NCI-H2107 treated with DMSO at 0.1 percent for 48 hours (cell line): ENCODE measurements at regions not wholly inside any gene's neighbourhood (a gene's known extent, or its start where the extent isn't known, plus 50 kb on each side); places are given as distances from the start of the nearest gene placed in this dataset.

ENCODE experiments used
- DNase-seq: peaks from one replicate; lab custom pipeline; 2025; ENCODE audit not compliant: unreplicated experiment; lab: John Stamatoyannopoulos, UW

DNA sequence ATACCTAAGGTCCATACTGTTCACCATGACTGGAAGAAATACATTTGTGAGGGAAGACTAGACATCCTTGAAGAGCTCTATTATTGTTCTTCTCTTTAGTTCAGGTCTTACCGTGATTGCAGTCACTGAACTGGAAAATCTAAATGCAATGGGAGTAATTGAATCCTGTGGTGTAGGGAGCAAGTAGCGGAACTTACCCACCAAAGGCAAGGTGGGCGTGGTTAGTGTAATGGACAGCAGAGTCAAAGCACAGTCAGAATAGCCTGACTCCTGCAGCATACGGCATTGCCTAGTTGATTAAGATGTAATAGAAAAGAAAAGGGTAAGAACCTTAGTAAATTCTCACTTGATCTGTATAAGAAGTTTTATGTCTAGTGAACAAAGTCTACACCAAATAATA lies 679.7 kb upstream of the EPHA7 start:
- DNase-seq, result no peak

DNA sequence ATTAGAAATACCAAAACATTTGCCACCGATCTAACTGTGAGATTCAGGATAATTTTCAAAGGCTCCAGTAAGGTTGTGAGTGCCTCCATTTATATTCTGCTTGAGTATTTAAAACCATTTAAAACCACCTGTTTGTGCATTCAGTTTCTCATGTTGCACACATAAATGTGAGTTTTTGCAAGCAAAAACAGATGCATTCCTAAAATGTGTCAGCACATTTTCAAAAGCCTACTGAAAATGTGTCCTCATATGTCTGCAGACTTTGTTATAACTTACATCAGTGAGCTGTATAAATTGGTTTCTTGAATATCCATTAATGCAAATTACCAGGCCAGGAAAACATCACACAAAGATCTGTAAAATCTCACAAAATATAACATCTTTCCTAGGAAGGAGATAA lies 676.6 kb upstream of the EPHA7 start:
- no peak for DNase-seq

DNA sequence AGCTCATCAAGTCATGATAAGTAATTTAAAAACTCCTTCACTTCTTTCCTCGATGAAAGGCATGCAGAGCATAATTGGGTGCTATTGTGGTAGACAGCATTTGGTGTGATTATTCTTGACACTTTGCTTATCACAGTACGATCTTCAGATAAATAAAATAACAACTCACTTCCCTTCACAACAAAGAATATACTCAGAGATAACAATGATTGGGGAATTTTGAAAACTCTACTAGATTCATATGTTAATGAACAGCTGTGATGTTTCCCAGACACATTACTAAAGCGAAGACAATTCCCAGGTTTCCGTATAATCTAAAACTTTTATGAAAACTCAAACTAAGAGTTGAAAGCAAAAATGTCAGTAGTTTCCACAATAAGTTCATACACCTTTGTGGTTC lies 670.6 kb upstream of the EPHA7 start:
- DNase-seq, result no peak

DNA sequence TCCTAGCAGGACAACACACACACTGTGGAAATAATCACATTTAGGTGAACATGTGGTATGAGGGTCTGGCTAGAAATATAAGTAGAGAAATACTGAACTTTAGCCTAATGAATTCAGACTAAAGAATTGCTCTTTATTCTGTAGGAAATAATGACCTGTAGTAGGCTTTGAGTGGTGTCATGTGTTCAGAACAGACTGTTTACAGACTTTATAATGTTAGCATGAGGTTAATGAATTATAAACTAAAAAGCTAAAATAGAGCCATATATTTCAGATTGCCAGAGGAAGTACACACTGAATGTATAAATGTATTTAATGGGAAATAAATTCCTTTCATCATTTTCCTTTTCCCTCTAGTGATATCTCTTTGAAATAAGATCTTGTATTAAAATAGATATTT lies 669.5 kb upstream of the EPHA7 start:
- no peak for DNase-seq

DNA sequence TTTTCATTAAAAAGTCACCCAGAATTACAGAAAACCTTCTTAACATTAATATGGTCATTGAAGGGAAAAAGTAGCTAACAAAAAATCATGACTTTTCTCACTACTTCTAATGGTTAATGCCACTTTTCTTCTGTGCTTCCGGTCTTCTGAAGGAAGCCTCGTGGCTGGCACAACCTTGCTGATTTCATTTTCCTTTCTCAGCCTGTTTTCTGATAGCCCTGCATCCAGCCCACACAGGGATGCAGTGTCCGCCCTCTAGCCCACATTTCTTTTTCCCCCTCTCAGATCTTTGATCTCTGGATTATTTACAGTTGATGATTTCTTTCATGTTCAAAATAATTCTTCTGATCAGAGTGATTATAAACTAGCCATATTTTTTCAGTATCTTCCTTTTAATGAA lies 655.4 kb upstream of the EPHA7 start:
- no peak for DNase-seq

DNA sequence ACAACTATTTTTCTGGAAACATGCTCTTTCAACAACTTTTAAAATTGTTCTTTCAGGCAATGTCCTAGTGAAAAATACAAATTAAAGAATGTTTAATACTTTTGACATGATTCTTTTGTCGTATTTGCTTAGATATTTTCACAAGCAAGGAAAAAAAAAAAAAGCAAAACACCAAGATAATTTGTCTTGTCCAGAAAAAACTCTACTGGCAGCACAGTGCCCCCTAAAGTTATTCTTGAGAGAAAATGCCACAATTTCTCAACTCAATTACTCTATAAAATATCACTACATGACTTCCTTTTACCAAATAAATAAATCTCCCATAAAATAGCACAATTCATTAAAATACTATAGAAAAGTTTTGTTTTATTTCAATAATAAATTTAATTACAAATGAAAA lies 652.5 kb upstream of the EPHA7 start:
- DNase-seq, result no peak

DNA sequence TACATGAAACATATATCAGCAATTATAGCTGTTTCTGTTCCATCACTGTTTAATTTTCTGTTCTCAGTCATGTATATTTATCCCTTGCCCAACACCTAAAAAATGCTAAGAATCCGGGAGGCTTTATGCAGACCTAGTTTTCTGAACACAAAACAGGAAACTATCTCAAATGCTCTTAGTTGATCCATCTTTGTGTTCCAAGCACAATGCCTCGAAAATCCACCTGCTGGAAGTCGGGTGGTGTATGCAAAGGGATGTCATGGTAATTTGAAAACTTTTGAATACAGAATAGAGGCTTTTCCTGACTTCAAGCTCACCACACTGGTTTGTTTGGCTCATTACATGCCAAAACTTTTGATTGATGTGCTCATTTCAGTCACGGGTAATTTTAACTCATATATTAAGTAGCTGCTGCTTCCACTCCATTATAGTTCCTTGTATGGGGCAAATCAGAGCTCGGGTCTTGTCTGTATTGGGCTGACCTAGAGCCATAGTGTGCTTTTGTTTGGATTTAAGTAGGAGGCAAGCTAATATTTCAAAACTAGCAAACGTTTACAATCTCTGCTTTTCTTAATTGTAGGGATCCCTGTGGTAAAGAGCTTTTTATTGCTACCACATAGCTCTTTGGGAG lies 646.5 kb upstream of the EPHA7 start:
- no peak for DNase-seq

DNA sequence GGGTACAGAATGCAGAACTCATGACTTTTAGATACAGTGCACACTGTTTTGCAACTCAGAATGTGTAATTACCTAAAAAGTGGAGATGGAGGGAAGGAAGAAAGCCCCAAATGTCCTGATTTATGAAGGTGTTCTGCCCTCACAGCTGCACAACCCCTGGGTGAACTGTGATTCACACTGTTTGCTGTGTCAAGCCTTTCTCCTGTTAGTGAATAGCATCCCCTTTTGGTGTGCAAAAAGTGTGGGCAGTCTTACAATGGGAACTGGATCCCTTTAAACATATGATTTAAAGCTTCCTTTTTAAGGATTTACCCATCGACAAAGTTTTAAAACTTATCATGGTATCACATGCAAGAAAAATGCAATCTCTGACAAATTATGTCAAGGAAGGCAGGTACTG lies 633.4 kb upstream of the EPHA7 start:
- no peak for DNase-seq

DNA sequence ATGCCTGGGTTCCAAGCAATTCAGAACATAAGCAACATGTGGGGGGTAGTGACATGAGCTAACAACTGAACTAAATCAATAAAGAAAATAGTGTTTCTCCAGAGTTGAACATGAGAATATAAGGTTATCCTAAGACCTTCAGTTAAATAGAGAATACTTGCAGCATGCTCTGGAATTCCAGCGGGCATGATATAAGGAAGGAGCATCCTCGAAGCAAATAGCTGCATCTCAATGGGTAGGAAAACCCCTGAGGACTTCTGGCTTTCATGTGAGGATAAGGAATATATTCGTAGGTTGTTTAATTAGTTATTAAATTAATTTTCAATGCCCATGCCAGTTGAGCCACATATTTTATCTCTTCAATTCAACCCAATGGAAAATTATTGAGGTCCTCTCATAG lies 631.2 kb upstream of the EPHA7 start:
- no peak for DNase-seq

DNA sequence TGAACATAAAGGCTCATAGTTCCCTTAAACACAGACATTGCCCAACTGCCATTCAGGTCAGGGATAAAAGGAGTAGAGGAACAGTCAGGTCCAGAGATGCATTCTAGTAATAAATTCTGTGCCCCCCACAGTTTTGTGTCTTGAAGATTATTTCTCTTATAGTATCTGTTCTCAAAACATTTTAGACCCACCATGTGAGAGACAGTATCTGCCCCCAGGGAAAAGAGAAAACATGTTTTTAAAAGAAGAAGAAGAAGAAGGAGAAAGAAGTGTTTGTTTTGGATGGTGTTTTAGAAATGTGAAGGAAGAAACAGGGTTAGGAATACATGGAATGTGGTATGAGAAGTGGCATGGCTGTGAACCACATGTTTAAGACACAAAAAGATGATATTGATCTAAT lies 629.6 kb upstream of the EPHA7 start:
- no peak for DNase-seq

DNA sequence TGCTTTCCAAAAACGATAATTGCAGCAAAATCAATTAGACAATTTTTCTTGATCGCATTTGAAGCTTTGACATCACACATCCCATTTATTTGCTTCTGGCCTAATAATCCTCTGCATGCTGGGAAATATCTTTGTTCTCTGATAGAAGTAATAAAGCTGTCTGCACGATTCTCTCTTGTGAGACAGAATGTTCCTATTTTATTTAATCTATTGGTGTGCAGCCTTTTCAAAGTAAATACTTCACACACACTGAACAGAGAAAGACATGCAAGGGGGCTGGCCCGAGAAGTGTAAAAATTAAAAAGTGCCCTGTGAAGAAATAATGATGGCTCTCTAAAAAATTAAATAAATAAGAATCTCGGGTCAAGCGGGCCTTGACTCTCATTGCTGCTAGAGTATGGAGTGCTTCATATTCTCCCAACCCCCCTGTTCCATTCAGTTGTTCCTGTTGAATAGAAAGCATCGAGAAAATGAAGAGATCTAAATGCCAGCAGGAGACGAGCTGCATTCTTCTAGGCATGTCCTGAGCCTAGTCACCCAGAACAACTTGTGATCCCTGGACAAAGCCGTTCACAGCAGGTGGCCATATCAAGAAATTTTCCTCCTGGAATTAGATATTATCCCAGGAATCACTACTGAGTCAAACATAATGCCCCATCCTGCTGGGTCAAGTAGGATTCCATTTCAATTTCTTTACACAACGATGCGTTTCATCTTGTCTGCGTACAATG lies 625.9 kb upstream of the EPHA7 start:
- no peak for DNase-seq

DNA sequence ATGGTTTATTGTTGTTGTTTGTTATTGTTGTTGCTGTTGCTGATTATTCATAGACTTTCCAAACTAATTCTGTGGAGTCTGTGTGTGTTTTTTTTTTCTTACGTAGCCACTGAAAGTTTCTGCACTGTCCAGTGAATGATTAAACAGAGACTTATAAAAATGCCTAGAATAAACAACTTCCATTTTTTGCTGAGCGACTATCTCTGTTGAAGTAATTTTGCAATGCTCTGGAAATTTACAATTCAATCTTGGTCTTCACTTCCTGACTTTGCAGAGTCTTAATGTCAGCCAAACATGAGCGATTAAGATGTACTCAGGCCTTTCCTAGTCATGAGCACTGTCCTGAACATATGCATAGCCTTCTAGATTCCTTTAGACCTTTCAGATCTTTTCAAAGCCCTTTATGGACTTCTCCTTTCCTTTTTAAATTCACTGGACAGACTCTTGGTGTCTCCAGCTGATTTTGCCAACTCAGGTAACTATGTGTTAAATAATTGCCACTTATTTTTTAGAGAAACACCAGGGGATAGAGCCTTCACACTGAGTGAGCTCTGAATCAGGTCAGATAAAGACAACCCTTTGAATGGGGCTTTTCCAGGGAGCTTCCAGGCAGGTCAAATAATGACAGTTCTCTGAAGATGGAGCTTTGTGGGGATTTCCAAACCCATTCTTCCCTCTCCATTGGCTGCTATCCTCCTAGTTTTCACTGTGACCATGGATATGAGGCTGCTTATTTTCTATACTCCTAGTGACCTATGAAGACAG lies 622.8 kb upstream of the EPHA7 start:
- no peak for DNase-seq

DNA sequence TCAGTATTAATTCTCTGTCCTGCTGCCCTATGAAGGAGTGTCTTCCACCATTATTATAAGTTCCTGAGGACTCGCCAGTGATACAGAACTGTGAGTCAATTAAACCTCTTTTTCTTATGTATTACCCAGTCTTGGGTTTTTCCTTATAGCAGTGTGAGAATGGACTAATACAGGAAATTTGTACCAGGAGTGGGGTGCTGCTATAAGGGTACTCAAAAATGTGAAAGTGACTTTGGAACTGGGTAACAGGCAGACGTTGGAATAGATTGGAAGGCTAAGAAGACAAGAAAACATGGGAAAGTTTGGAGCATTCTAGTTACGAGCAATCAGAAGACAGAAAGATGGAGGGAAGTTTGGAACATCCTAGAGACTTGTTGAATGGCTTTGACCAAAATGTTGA lies 616.7 kb upstream of the EPHA7 start:
- no peak for DNase-seq

DNA sequence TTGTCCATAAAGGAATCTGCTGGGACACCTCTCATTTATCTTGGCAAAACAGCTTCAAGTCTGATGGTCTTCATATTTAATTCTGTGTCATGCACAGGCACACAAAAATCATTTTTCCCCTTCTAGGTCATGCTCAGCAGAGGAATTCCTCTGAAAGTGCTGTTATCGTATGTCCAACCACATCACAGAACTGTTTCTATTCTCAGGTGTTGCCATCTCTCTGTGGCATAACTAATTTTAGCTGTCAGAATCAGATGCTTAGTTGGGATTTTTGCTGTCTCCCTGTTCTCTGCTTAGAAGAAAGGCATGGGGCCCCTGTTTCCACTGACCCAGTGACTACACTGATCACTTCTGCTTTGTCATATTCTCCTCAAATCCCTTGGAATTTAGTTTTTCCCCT lies 608.0 kb upstream of the EPHA7 start:
- DNase-seq, result no peak

DNA sequence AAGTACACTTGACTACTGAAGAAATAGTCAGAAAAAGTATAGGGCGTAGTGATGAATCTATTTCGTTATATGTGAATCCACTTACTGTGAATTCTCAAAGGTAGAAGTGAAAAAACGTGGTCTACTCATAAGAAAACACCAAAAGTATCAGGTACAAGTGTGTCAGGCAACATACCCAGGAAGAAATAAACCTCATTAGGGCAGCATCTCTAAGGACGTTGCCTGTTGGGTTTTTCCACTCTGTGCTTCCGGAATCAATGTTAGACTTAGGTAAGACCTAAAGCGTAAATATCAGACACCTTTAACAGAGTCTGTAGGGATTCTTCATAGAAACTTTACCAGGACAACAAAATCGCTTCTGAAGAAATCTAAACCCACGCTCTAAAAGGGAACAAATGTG lies 607.2 kb upstream of the EPHA7 start:
- DNase-seq, result no peak

DNA sequence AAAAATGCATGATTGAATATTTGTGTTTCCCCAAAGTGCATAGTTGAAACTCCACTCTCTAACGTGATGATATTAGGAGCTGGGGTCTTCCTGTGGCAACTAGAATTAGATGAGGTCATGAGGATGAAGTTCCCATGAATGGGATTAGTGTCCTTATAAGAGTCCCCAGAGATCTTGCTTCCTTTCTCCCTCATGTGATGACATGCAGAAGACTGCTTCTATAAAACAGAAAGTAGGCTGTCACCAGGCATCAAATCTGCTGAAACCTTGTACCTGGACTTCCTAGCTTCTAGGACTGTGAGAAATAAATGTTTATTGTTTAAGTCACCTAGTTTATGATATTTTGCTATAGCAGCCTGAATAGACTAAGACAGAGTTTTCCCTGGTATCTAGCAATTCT lies 586.5 kb upstream of the EPHA7 start:
- DNase-seq, result no peak

DNA sequence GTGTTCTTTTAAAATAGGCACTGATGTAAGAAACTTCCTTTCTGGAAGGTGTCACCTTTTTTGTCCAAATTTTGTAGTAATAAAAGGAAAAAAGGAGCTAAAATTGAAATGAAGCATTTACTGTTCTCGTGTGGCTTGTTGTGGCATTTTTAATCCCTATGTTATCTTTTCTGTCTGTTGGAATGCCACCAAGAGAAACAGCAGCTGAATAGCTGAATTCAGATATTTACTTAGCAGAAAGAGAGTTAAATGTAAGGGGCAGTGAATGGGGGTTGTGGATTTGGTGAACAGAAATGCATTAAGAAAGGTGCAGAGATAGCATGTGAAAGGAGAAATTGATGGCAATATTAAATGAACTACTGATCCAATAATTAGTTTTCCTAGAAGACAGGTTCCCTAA lies 573.6 kb upstream of the EPHA7 start:
- DNase-seq, result no peak

DNA sequence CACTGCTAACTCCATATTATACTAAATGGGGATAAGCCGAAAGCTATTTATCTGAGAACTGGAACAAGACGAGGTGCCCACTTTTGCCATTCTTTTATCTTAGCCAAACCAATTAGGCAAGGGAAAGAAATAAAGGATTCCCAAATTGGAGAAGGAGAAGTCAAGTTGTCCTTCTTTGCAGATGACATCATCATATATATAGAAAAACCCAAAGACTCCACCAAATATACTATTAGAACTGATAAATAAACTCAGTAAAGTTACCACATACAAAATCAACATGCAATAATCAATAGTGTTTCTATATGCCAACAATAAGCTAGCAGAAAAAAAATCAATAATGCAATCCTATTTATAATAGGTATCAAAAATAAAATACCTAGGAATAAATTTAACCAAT lies 570.3 kb upstream of the EPHA7 start:
- no peak for DNase-seq

DNA sequence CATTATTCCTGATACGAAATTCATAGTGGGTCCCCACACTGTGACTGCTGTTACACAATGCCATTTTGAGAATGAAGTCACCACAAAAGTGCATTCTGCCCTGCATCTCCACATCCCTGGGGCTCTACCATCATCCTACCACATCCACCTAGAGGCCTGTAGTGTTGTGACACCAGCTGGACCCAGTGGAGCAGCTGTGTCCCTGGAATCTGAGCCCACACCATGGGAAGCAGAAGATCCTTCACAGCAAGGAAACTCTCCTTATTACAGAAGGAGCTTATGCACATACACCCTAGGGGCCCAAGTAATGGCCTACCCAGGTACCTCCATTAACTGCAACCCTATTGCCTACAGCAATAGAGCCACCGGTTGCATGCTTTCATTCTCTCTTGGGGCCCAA lies 566.6 kb upstream of the EPHA7 start:
- DNase-seq, result no peak

DNA sequence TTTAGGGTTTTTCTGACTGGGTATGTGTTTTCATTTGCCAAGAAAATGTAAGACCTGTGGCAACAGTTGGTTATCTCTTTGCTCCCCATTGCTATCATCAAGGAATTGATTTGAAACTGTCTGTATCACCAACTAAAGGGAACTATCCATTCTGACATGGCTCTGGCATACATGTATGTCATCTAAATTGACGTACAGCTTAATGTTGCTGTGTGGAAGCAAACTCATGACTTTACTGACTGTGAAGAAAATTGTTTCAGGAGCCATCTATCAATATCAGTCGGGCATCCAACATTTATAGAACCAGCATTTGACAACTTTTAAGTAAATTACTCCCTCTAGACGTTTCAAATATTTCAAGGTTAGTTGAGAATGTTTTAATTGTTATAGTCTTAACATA lies 555.8 kb upstream of the EPHA7 start:
- no peak for DNase-seq

DNA sequence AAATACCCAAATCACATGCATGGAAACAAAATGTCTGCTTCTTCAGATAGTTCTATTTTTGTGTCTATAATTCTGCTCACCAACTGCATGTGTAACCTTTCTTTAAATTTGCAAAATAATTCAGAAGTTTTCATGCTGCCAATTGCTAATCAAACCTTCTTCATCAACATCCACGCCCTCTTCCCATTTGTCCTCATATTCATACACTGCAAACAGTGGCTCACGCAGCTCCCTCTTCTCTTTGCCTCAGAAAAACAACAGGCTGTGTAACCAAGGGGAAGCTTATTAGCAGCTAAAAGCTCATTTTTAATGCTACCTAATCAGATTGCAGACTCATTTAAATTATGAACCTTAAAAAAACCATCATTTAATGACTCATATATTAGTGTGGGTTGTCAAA lies 555.0 kb upstream of the EPHA7 start:
- DNase-seq, result no peak

DNA sequence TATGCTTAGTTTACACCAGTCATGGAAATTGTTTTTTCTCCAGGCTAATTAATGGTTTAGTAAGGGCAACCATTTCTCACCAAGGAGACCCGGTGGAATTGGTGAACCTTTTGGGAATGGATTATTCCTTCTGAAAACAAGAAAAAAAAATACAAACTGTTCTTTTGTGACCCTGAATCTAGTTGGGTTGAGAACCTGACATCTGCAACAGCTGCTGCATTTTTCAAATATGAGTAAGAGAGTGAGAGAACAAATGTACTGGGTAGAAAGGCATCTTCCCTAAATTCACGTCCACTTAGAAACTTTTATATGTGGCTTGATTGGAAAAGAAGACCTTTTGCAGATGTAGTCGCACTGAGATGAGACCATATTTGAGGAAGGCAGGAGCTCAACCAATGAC lies 553.4 kb upstream of the EPHA7 start:
- DNase-seq, result no peak
